ENCODE measurements at regions not wholly inside any gene's neighbourhood (a gene's known extent, or its start where the extent isn't known, plus 50 kb on each side); places are given as distances from the start of the nearest gene placed in this dataset.

DNA sequence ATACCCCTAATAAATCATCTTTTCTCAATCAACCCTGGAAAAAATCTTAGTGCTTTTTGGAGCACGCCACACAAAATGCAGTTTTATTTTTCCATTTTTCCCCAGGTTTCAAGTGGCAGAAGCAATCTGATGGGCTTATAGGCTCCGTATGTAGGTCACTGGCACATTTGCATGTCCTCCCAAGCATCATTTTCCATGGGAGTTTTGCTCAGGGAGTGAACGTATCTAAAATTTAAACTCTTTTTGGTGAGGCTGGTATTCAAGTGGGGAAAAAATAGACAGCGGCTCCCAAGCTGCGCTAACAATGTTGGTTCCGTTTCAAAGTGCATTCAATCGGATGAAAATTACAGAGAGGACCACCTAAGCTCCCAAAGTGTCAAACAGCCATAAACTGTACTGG is 233.4 kb downstream of the MEX3B start:
- Histone ChIP-seq H3K4me3 (no peak overlapping the region), H3K4me1 (no peaks in the 10 kb centered on the region), H3K27me3 (no peaks in the 10 kb centered on the region), H3K9me3 (no peaks in the 10 kb centered on the region), H3K36me3 (no peaks in the 10 kb centered on the region), H3K27ac (no peak overlapping the region)
- no peak for TF ChIP-seq CTCF (IDR thresholded peaks at IDR 0.05)
- intact Hi-C loops (cut with DNase I) = no loop called here
- WGBS, 2 donors = 78 to 79% methylated on average over 7 of the region's 7 CpGs
- FAIRE-seq (no peak), DNase-seq (no peak), ATAC-seq (no peak)

DNA sequence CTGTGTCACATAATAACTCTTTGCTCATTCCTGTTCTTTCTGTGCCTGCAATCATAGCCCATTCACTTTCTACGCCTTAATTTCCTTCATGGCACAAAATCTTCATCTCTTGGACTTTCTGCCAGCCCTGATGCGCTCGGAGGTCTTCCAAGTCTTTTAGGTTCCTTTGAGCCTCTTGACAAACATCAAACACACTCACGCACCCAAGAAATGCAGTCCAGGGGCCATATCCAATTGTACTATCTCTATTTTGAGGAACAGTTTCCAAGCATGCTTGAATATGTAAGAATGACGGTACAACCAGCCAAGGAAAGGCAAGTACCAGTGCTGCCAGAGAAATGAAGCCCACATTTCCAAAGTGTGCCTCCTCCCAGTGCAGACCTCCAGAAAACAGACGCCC is 234.1 kb downstream of the MEX3B start:
- H3K36me3 ChIP-seq = no peaks in the 10 kb centered on the region
- DNase-seq (no peak), ATAC-seq (no peak), FAIRE-seq (no peak)
- H3K4me3 ChIP-seq = no peak overlapping the region
- no peaks in the 10 kb centered on the region for H3K4me1 ChIP-seq
- no peak for TF ChIP-seq CTCF (IDR thresholded peaks at IDR 0.05)
- intact Hi-C loops (cut with DNase I) = no loop called here
- H3K27ac ChIP-seq = no peak overlapping the region
- WGBS, 2 donors = 79 to 81% methylated on average over 6 of the region's 6 CpGs
- H3K27me3 ChIP-seq = no peaks in the 10 kb centered on the region
- no peaks in the 10 kb centered on the region for H3K9me3 ChIP-seq

- Histone ChIP-seq H3K4me3 (no peak overlapping the region), H3K27me3 (no peaks in the 10 kb centered on the region), H3K27ac (no peak overlapping the region), H3K9me3 (no peaks in the 10 kb centered on the region), H3K4me1 (no peaks in the 10 kb centered on the region), H3K36me3 (no peaks in the 10 kb centered on the region)
- no peak for FAIRE-seq
- ATAC-seq = peak in 2 of 4 donors; percentile 46 to 47
- intact Hi-C loops (cut with DNase I) = no loop called here
- WGBS, 2 donors = 54 to 66% methylated on average over 4 of the region's 4 CpGs
- TF ChIP-seq CTCF (IDR thresholded peaks at IDR 0.05) = no peak
- peak in 3 of 6 donors; percentile 3 to 28 (median 15) for DNase-seq
Observed at GRCh38 chr15:81809543-81809942, 236.3 kb downstream of the MEX3B start.

DNA sequence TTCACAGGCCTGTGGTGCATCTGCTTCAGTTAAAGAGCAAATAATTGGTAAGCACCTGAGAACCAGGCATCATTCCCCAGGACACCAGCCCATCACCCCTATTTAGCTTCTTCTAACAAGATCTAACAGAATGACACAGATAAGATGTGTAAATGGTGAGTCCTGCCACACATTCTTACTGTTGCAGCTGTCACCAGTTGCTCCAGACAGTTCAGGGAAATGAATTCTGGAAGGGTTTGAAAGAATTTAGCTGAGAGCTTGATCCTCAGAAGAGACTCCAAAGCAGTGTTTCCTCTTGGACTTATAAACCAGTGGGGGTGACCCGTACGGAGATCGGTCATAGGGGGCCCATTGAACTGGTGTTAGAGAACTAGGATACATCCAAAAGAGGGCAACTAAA is 238.0 kb downstream of the MEX3B start:
- no peak for TF ChIP-seq CTCF (IDR thresholded peaks at IDR 0.05)
- Histone ChIP-seq H3K36me3 (no peaks in the 10 kb centered on the region), H3K4me1 (no peaks in the 10 kb centered on the region), H3K4me3 (no peak overlapping the region), H3K27me3 (no peaks in the 10 kb centered on the region), H3K9me3 (no peaks in the 10 kb centered on the region), H3K27ac (no peak overlapping the region)
- no peak for FAIRE-seq
- 70 to 71% methylated on average over 3 of the region's 3 CpGs for WGBS, 2 donors
- no peak for DNase-seq
- no peak for ATAC-seq
- intact Hi-C loops (cut with DNase I) = no loop called here

DNA sequence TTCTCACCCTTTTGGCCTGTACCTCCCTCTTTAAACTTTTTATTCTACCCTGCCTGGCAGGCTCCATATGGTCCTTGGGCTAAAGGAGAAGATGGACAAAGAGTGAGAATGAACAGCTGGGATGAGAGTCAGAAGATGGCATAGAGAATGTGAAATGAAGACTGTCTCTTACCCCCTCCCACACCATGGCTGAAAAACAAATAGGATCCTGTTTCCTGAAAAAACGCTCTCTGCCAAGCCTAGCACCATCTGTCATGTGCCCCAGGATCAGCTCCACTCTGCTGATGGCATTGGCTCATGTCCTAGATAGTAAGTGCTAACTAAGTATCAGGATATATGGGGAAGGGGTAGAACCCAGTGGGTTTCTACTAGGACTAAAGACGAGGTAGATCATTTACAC is 238.6 kb downstream of the MEX3B start:
- 55 to 57% methylated on average over 2 of the region's 2 CpGs for WGBS, 2 donors
- no peak for FAIRE-seq
- no peak for DNase-seq
- ATAC-seq = no peak
- Histone ChIP-seq H3K9me3 (no peaks in the 10 kb centered on the region), H3K4me3 (no peak overlapping the region), H3K27me3 (no peaks in the 10 kb centered on the region), H3K27ac (no peak overlapping the region), H3K4me1 (no peaks in the 10 kb centered on the region), H3K36me3 (no peaks in the 10 kb centered on the region)
- intact Hi-C loops (cut with DNase I) = no loop called here
- TF ChIP-seq CTCF (IDR thresholded peaks at IDR 0.05) = no peak
